ENCODE measurements at regions not wholly inside any gene's neighbourhood (a gene's known extent, or its start where the extent isn't known, plus 50 kb on each side); places are given as distances from the start of the nearest gene placed in this dataset.

DNA sequence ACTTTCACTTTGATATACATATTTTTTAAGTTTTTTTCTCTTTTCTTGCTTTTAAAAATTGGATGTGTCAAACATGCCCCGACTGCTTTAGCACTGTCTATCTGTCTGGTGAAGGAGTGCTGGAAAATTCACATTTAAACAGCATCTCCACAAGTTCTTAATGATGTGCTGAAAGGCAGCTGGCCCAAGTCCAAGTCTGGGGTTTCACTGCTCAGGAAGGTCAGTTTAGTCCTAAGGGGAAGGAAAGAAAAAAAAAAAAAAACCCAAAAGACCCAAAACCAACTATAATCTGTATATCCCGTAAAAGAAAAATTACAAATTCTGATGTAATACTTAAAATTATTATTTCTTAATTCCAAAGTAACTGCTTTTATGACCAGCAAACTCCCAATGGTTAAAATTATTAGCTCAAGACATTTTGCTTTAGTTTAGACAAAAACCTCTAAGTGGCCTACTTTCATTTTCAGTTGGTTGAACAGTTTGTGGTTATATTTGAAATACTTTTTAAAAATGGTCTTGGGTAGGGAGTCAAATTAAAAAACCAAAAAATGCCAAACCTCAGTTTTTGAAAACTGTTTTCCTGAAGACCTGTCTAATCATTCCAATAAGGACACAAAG, 79.5 kb upstream of the PREP start (continued):
- no peak for TF ChIP-seq EZH2phosphoT487 (IDR thresholded peaks at IDR 0.05; ENCODE audit: unreplicated experiment)
- no peak for TF ChIP-seq ZNF331 (CRISPR knock-in tag; IDR thresholded peaks at IDR 0.05; ENCODE audit: low read depth)
- no peak for TF ChIP-seq EZH2 (IDR thresholded peaks at IDR 0.05; ENCODE audit: low read depth, unreplicated experiment)
- TF ChIP-seq JUNB (IDR thresholded peaks at IDR 0.05; ENCODE audit: unreplicated experiment) = no peak
- no peak for TF ChIP-seq ZNF114 (CRISPR knock-in tag; IDR thresholded peaks at IDR 0.05)
- no peak for TF ChIP-seq POLR2AphosphoS5 (IDR thresholded peaks at IDR 0.05; ENCODE audit: low read depth)
- TF ChIP-seq STAT1 (IDR thresholded peaks at IDR 0.05; ENCODE audit: unreplicated experiment) = no peak

DNA sequence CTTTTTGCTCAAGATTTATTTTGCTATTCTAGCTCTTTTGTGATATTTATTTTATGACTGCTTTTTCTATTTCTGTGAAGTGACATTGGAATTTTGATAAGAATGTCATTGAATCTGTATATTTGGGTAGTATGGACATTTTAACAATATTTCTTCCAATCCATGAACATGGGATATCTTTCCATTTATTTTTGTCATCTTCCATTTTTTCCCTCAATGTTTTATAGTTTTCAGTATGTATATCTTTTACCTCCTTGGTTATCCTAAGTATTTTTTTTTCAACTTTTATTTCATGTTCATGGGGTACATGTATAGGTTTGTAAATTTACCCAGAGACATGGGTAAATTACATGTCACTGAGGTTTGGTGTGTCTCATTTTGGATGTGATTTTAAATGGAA, 74.1 kb upstream of the PREP start:
- DNase-seq (ENCODE audit: low spot score) = no peak
- H3K27me3 Mint-ChIP-seq (ENCODE audit: insufficient read depth, low read depth, poor library complexity) = peaks cover 4% of the 10 kb centered on the region
- no peak overlapping the region for H3K4me3 Mint-ChIP-seq

More for the DNA sequence above, 74.1 kb upstream of the PREP start:
- Mint-ChIP-seq H3K27ac (no peak overlapping the region), H3K9me3 (peaks cover 7% of the 10 kb centered on the region), H3K36me3 (ENCODE audit: low read depth) (peaks cover 5% of the 10 kb centered on the region; the same call in 2 of the 3 replicates), H3K4me1 (peaks cover 12% of the 10 kb centered on the region; the same call in 2 of the 3 replicates)
- ATAC-seq = no peak
- Histone ChIP-seq H2AFZ (no peak overlapping the region), H3K27ac (ENCODE audit: low read depth) (no peak overlapping the region), H3K9me2 (ENCODE audit: insufficient read depth) (no peaks in the 10 kb centered on the region; the same call in 1 of the 2 replicates), H3K27me3 (ENCODE audit: insufficient read depth) (no peaks in the 10 kb centered on the region), H3F3A (replicated peaks; ENCODE audit: low read depth) (no peaks in the 10 kb centered on the region), H3K36me3 (ENCODE audit: insufficient read depth) (no peaks in the 10 kb centered on the region), H3K4me1 (ENCODE audit: insufficient read depth) (no peaks in the 10 kb centered on the region; the same call in 1 of the 2 replicates), H3K4me2 (no peak overlapping the region), H3K4me3 (no peak overlapping the region), H3K79me2 (replicated peaks; ENCODE audit: insufficient read depth) (no peaks in the 10 kb centered on the region), H4K20me1 (replicated peaks; ENCODE audit: insufficient read depth) (no peaks in the 10 kb centered on the region)
- TF ChIP-seq STAT1 (IDR thresholded peaks at IDR 0.05; ENCODE audit: unreplicated experiment) = no peak
- TF ChIP-seq CREB1 (CRISPR knock-in tag; IDR thresholded peaks at IDR 0.05; ENCODE audit: low read depth) = no peak
- TF ChIP-seq POLR2AphosphoS5 (IDR thresholded peaks at IDR 0.05; ENCODE audit: low read depth) = no peak
- TF ChIP-seq, protein P1, sequence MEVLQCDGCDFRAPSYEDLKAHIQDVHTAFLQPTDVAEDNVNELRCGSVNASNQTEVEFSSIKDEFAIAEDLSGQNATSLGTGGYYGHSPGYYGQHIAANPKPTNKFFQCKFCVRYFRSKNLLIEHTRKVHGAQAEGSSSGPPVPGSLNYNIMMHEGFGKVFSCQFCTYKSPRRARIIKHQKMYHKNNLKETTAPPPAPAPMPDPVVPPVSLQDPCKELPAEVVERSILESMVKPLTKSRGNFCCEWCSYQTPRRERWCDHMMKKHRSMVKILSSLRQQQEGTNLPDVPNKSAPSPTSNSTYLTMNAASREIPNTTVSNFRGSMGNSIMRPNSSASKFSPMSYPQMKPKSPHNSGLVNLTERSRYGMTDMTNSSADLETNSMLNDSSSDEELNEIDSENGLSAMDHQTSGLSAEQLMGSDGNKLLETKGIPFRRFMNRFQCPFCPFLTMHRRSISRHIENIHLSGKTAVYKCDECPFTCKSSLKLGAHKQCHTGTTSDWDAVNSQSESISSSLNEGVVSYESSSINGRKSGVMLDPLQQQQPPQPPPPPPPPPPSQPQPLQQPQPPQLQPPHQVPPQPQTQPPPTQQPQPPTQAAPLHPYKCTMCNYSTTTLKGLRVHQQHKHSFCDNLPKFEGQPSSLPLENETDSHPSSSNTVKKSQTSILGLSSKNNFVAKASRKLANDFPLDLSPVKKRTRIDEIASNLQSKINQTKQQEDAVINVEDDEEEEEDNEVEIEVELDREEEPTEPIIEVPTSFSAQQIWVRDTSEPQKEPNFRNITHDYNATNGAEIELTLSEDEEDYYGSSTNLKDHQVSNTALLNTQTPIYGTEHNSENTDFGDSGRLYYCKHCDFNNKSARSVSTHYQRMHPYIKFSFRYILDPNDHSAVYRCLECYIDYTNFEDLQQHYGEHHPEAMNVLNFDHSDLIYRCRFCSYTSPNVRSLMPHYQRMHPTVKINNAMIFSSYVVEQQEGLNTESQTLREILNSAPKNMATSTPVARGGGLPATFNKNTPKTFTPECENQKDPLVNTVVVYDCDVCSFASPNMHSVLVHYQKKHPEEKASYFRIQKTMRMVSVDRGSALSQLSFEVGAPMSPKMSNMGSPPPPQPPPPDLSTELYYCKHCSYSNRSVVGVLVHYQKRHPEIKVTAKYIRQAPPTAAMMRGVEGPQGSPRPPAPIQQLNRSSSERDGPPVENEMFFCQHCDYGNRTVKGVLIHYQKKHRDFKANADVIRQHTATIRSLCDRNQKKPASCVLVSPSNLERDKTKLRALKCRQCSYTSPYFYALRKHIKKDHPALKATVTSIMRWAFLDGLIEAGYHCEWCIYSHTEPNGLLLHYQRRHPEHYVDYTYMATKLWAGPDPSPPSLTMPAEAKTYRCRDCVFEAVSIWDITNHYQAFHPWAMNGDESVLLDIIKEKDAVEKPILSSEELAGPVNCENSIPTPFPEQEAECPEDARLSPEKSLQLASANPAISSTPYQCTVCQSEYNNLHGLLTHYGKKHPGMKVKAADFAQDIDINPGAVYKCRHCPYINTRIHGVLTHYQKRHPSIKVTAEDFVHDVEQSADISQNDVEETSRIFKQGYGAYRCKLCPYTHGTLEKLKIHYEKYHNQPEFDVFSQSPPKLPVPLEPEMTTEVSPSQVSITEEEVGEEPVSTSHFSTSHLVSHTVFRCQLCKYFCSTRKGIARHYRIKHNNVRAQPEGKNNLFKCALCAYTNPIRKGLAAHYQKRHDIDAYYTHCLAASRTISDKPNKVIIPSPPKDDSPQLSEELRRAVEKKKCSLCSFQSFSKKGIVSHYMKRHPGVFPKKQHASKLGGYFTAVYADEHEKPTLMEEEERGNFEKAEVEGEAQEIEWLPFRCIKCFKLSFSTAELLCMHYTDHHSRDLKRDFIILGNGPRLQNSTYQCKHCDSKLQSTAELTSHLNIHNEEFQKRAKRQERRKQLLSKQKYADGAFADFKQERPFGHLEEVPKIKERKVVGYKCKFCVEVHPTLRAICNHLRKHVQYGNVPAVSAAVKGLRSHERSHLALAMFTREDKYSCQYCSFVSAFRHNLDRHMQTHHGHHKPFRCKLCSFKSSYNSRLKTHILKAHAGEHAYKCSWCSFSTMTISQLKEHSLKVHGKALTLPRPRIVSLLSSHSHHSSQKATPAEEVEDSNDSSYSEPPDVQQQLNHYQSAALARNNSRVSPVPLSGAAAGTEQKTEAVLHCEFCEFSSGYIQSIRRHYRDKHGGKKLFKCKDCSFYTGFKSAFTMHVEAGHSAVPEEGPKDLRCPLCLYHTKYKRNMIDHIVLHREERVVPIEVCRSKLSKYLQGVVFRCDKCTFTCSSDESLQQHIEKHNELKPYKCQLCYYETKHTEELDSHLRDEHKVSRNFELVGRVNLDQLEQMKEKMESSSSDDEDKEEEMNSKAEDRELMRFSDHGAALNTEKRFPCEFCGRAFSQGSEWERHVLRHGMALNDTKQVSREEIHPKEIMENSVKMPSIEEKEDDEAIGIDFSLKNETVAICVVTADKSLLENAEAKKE (CRISPR knock-in tag; IDR thresholded peaks at IDR 0.05) = no peak
- TF ChIP-seq ZNF331 (CRISPR knock-in tag; IDR thresholded peaks at IDR 0.05; ENCODE audit: low read depth) = no peak
- TF ChIP-seq ZNF114 (CRISPR knock-in tag; IDR thresholded peaks at IDR 0.05) = no peak
- TF ChIP-seq, protein P2, sequence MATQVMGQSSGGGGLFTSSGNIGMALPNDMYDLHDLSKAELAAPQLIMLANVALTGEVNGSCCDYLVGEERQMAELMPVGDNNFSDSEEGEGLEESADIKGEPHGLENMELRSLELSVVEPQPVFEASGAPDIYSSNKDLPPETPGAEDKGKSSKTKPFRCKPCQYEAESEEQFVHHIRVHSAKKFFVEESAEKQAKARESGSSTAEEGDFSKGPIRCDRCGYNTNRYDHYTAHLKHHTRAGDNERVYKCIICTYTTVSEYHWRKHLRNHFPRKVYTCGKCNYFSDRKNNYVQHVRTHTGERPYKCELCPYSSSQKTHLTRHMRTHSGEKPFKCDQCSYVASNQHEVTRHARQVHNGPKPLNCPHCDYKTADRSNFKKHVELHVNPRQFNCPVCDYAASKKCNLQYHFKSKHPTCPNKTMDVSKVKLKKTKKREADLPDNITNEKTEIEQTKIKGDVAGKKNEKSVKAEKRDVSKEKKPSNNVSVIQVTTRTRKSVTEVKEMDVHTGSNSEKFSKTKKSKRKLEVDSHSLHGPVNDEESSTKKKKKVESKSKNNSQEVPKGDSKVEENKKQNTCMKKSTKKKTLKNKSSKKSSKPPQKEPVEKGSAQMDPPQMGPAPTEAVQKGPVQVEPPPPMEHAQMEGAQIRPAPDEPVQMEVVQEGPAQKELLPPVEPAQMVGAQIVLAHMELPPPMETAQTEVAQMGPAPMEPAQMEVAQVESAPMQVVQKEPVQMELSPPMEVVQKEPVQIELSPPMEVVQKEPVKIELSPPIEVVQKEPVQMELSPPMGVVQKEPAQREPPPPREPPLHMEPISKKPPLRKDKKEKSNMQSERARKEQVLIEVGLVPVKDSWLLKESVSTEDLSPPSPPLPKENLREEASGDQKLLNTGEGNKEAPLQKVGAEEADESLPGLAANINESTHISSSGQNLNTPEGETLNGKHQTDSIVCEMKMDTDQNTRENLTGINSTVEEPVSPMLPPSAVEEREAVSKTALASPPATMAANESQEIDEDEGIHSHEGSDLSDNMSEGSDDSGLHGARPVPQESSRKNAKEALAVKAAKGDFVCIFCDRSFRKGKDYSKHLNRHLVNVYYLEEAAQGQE (IDR thresholded peaks at IDR 0.05; ENCODE audit: unreplicated experiment) = no peak
- TF ChIP-seq NANOG (IDR thresholded peaks at IDR 0.05; ENCODE audit: borderline replicate concordance) = no peak
- TF ChIP-seq JUNB (IDR thresholded peaks at IDR 0.05; ENCODE audit: unreplicated experiment) = no peak
- TF ChIP-seq, protein P3, sequence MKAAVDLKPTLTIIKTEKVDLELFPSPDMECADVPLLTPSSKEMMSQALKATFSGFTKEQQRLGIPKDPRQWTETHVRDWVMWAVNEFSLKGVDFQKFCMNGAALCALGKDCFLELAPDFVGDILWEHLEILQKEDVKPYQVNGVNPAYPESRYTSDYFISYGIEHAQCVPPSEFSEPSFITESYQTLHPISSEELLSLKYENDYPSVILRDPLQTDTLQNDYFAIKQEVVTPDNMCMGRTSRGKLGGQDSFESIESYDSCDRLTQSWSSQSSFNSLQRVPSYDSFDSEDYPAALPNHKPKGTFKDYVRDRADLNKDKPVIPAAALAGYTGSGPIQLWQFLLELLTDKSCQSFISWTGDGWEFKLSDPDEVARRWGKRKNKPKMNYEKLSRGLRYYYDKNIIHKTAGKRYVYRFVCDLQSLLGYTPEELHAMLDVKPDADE (IDR thresholded peaks at IDR 0.05) = no peak
- TF ChIP-seq EZH2 (IDR thresholded peaks at IDR 0.05; ENCODE audit: low read depth, unreplicated experiment) = no peak
